Smooth muscle cell of the brain vasculature (primary cell): ENCODE measurements at regions not wholly inside any gene's neighbourhood (a gene's known extent, or its start where the extent isn't known, plus 50 kb on each side); places are given as distances from the start of the nearest gene placed in this dataset.

Experiments
- DNase-seq: peaks from one replicate; pipeline ENCODE4 v3.0.0-alpha.2; 2012; ENCODE audit warnings: low read depth, low spot score

DNA sequence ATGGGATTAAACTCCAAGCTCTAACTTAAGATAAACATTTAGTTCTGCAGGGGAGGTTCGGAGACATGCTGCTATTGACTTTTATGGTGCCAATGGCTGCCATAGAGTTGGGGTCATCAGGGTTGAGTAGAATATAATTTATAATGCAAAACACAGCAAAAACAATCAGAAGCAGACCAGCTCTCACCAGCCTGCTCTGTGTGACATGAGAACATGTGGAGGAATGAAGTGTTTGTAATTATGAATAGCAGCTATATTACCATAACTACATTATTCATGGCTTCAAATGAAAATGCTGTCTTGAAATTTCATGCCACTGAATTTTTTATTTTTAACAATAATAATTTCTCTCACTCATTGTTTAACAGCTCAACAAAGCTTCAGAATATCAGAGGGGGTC is 645.6 kb upstream of the CDH8 start:
- DNase-seq = no peak

DNA sequence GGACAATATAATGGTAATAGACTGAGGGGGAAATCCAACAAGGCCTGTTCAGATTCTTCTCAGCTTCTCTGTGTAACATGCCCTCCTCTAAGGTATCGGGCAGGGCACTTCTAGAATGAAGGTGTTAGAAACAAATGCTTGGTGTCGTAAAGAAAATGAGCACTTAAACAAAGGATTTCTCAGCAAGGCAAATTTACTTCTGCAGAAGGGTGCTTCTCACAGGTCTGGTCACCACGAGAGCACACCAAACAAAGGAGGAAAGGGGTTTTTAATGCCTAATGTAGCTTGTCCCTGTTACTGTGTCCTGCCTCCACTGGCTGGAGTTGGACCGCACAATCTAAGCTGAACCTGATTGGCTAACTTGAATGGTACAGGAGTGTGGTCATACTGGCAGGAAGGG is 642.6 kb upstream of the CDH8 start:
- DNase-seq = no peak

DNA sequence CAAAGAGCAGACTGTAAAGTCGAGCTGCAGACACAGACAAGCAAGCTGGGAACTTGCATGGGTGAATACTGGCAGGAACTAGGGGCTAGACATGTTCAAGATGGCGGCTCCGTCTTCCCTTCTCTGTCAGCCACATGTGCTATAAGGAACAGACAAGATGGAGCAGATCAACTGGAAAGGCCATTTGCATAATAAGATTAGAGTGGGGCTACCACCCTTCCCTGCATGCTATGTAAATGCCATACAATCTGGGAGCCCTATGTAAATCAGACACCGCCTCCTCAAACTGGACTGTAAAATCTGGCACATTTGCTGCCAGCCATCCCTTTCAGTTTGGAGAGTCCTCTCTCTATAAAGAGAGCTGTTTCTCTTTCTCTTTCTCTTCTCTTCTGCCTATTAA is 640.1 kb upstream of the CDH8 start:
- no peak for DNase-seq

DNA sequence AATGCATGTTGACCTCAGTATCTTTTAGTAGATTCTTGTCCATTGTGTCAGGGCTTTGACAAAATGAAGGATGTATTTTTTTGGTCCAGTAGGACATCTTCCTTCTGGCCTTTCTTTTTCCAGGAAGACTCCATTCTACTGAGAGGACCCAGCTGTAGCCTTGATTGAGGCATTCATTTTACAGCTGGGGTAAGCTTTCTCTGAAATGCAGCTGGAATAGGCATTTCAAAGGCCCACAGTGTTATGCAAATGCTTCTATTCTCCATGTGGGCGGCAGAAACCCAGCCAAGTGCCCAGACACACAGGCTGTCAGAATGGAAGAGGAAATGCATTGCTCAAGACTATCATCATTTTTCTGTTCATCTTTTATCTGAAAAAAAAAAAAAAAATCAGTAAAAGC is 629.0 kb upstream of the CDH8 start:
- DNase-seq = no peak

DNA sequence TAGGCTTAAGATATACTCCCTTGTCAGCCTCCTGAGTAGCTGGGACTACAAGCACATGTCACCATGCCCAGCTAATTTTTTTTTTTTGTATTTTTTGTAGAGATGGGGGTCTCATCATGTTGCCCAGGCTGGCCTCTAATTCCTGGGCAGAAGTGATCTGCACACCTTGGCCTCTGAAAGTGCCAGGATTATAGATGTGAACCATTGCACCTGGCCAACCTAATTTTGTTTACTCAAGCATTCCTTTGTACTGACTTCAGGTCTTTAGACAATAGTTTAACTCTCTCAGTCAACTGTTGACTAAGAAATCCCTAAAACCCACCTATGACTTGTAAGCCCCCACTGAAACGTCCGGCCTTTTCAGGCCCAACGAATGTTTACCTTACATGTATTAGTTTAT is 628.3 kb upstream of the CDH8 start:
- DNase-seq = no peak

DNA sequence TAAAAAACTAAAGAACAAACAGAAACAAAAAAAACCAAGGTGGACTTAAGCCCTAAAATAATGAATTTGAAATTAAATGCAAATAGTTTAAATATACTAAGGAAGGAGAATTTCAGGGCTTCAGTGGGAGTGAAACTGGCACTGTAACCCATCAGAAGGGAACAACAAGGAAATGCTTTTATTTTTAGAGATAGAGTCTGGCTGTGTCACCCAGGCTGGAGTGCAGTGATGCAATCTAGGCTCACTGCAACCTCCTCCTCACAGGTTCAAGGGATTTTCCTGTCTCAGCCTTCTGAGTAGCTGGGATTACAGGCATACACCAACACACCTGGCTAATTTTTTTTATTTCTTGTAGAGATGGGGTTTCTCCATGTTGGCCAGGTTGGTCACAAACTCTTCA is 625.2 kb upstream of the CDH8 start:
- DNase-seq = no peak

DNA sequence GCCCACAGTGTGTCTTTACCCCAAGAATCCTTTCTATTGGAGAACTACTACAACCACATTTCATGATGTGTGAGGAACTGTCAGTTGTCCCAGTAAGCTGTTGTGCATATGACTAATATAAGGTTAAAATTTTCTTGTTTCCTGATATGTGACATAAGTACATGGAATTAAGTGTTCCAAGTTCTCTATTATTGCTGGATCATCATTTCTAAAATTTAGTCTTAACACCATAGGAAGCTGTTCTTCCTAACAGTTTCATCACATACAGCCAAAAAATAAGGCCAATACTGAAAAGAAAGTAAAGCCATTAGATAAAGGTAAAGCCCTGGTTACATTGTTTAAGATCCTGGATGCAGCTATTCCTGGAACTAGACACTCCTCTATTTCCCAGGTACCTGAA is 620.9 kb upstream of the CDH8 start:
- DNase-seq = no peak

DNA sequence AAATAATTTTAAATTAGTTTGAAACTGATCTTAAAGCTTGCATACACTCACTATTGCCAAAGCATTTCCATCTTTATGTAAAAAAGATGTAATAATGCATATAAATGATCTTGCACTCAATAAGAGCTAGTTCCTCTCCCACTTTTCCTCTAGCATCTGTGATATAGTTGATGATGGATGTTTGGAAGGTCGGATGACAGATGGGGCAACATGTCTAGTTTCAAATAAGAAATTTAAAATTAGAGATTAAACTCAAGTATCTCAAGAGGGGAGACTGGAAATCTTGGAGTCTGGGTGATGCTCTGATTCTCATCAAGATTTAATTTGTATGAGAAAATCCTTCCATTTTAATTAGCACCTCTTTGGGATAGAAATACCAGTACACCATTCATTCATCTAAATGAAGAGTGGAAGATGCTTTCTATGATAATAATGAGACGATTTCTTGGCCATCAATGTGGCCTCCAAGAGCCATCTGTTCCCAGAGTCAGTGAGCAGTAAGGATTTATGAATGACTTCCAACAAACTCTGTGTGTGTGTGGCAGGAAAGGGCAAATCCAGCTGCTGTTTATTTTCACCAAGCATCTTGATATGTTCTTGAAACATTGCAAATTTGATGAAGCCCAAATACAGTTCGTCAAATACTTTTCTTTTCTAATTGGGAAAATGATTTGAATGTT is 616.3 kb upstream of the CDH8 start:
- DNase-seq = no peak

DNA sequence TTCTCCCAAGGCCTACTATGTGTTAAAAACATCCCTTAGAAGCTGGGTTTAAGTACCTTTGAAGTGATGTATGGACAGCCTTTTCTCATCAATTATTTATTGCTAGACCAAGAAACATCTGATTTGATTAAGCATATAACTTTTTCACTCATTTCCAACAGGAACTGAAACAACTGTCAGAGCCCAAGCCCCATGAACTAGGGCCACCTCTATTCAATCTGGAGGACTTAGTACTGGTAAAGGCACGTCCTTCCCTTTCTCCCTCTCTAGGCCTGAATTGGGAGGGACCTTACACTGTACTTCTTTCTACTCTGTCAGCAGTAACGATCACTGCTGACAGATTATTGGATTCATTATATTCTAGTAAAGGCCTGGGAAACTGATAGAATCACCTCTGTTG is 612.0 kb upstream of the CDH8 start:
- no peak for DNase-seq

DNA sequence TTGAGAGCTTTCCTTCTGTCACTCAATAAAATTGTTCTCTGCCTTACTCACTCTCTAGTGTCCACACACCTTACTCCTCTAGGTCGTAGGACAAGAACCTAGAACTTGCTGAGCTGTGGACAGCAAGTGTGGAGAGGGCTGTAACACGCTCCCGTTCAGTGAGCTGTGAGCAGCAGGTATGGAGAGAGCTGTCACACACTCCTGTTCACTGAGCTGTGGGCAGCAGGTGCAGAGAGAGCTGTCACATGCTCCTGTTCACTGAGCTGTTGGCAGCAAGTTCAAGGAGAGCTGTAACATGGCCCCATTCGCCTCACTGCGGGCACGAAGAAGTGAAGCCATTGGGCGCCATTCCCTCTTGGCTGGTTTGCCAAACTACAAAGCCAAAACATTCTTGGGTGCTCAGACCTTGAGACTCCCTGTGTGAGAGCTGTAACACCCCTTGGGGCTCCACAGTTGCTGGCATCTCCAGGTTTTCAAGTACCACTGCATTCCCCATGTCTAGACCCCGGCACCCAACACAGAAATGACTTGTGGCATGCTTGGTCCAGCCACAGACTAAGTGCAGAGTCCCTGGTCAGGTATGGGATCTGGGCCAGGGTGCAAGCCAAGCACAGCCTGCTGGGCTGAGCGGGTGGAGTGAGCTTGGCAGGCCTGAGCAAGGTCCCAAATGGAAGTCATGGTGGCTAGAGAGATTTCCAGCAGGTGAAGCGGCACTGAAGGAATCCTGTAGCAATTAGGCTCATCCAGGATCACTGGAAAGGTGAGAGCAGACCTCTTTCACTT is 608.0 kb upstream of the CDH8 start:
- no peak for DNase-seq

DNA sequence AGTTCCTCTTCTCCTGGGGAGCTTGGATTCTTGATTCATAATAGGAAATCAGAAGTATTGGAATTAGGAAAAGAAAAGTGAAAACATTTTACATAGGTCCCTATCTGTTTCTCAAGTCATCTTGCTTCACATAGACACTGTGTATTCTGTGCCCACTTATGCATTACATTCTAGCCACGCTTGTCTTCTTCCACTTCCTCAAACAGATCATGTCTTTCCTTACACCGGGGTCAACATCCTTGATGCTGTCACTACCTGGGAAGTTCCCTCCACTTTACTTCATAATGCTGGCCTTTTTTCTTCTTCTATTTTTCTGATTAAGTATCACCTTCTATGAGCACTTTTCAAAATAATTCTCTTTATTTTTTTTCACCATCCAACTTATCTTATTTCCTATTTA is 606.4 kb upstream of the CDH8 start:
- no peak for DNase-seq

DNA sequence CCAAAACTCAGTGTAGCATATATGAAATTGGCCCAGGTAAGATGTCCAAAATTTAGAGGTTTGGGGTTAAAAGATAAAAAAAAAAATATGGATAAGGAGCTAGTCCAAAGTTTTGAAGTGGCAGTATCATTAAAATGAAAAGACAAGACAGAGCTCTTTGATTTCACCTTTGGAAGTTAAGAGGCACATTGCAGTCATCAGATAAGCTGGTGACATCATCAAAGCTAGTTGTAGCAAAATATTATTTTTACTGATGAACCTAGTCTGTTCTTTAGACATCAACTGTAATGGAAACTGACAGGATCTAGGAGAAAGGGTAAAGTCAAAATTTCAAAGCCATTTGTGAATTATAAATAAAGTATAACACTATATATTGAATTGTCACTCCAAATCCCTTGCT is 603.7 kb upstream of the CDH8 start:
- no peak for DNase-seq

DNA sequence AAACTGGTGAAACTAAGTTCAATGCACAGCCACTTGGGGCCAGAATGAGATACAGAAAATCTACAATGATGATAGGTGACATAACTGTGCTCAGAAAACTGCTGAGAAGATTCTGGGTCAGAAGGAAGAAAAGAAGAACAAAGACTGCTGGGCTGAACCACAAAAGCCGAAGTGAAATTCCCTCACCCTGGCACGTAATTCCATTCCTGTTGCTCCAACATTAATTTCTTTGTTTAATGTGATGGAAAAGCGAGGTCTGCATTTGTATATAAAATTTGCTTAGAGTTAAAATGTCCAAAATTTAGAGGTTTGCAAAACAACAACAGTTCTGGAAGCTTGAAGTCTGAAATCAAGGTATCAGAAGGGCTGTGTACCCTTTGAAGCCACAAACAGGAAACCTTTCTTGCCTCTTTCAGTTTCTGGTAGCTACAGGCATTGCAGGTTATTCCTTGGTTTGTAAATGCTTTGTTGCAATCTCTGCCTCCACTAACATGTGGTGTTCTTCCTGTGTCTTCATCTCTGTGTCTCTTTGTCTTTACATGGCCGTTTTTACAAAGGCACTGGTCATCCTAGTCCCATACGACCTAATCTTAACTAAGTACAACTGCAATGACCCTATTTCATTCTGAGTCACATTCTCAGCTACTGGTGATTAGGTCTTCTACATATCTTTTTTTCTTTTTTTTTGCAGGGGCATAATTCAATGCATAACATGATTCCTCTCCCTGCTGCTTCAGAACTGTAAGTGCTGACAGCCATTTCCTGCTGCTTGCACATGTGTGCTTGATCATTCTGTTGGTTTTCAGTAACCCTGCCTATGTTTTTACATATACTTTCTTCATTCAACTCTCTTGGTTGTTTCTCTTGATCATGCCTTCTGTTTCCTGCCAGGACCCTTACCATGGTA is 603.0 kb upstream of the CDH8 start:
- no peak for DNase-seq

DNA sequence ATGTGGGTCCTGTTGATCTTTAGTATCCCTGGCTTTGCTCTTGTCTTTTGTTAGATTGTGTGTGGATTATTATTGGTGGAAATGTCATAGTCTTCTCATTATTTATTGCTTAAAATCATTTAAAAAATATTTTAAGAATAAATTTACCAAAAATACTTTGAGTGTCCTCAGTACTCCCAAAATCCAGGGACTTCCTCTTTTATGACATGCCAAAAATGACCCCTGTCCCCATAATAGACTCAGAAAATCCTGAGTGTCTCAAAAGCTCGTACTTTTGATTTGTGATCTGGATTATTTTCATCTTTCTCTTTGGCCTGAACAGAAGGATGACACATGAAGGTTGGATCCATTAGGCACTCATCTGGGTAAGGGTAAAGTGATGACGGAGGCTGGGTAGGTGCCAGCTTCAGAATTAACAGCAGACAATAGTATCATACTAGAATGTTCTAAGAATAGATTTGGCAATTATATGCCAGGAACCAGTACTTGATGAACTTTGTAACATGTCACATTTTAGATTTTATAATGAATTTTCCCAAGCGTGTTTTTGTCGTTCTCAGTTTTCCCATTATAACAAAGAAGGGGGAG is 602.2 kb upstream of the CDH8 start:
- no peak for DNase-seq

DNA sequence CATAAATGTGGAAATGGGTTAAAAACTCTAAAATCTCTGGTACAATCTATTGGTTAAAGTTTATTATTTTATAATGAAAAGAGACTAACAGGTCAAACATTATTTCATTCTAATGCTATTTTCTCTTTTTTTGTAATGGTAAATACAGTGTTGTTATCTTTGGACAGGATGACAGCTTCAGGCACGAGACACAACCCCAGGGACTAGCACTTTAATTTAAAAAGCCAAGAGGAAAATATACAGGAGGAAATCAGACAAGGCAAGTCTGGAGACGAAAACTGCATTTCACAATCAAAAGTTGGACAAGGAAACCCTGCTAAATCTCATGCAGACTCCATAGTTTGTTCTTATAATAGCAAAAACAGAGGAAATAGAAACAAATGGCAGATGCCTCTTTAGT is 589.1 kb upstream of the CDH8 start:
- DNase-seq = no peak

DNA sequence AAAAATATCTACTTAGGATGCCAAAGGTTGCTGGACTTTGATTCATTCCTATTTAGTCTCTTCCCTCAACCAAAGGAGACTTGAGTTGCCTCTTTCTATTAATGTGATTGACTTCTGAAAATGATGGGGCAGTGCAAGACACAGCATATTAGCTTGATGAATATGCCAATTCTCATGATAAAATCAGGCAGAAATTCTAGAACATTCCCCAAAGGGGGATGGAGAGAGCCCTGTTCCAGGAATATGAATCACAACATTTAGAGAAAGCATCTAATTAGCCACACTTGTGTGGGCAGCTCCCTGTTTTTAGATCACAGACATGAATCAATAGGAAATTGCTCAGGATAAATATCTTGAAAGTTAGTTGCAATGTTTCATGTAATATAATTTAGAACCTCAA is 584.0 kb upstream of the CDH8 start:
- DNase-seq = no peak

DNA sequence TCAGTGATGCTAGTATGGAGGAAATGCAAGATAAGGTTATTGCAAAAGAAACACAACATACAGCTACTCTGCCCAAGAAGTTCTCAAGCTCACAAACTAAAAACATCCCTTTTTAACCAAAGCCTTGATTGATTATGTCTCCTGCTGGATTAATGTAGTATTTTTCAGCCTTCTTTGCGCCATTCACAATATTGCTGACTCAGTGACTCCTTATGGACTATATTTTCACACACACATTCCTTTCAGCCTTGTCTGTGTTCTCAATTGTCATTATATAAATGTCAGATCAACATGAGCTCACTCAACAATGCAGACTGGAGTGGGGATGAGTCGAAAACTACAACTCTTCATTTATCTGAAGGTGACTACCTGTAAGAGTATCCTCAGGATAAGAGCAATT is 579.3 kb upstream of the CDH8 start:
- DNase-seq = no peak

DNA sequence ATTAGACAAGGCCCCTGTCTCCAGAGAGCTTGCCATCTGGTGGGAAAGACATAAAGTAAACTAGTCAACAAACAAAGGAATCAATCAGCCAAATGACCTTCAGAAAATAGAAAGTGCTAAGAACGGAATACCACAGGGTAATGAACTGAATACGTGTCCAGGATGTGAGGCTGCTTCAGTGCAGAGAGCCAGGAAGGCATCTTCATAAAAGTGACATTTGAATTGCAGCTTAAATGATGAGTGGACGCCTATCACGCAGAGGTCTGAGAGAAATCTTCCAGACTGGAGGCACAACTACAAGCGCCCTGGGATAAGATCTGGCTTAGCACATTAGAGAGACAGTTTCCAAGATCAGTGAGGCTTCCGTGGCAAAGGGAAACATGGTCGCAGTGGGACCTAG is 574.1 kb upstream of the CDH8 start:
- no peak for DNase-seq

DNA sequence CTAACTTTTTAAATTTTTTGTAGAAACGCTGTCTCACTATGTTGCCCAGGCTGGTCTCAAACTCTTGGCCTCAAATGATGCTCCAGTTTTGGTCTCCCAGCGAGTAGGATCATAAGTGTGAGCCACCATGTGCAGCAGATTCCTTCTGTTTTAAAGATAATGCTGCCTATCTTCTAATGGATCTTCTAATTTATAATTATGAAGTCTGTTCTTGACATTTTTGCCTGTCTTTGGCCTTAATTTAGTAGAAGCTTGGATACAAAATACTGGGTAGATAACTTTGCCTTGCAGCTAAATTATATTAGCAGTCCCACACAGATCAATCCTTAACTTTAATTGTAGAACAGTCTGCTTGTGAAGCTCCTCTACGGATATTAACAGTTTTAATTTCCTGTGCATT is 566.6 kb upstream of the CDH8 start:
- DNase-seq = no peak

DNA sequence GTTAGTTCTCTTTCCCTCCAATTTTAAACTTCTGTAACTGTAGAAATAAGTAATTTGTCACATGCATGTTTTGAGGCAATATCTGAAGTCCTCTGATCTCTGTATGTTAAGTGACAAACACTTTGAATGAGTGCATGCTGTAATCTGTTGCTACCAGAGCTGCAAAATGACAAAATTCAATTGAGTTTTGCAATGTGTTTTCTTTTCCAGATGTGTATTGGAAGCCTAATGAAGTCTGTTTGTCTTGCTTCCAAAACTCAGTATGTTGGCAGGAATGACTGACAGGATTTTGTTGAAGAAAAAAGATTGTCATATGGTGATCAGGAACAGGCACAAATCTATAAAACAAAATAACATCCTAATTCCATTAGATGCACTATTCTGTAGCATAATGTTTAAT is 561.6 kb upstream of the CDH8 start:
- DNase-seq = no peak

DNA sequence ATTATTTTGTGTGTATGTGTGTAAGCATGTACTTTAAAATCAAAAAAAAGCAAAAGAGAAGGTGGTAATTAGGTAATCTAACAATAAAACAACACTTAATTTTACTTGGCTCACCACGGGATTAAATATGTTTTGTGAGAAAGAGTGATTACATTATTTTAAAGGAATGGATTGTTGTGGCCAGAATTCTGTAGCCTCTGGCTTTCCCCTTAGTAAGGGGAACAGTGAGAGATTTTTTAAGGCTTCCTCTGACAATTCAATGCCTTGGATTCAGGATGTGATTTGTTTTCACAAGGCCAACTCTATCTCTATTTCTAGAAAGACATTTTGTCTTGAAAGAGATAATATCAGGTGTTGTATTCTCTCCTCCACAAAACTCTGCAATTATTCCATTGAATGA is 560.3 kb upstream of the CDH8 start:
- DNase-seq = no peak

DNA sequence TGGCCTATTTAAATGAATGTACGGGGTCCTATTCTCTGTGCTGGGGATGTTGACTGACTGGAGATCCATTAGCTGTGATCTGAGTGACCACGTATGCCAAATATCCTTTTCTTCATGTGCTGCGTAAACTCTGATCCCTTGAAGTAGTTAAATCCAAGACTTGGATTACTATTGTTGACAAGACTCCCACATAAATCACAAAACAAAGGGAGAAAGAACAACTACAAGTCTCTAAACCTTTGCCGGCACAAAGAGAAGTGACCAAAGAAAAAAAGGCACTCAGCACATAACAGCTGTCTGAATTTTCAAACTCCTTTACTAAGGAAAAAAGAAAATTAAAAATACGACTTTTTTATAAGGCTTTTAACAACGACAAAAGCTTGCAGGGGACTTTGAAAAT is 559.9 kb upstream of the CDH8 start:
- DNase-seq = no peak
